Hypothalamus (tissue), 51 donors: ENCODE measurements at regions not wholly inside any gene's neighbourhood (a gene's known extent, or its start where the extent isn't known, plus 50 kb on each side); places are given as distances from the start of the nearest gene placed in this dataset.
A peak's percentile ranks its signal among the peaks of the same experiment; 100 is the strongest.

Experiments used
- DNase-seq, 51 donors: peaks; one replicate each; lab custom pipeline; 2025; lab: John Stamatoyannopoulos, UW

DNA sequence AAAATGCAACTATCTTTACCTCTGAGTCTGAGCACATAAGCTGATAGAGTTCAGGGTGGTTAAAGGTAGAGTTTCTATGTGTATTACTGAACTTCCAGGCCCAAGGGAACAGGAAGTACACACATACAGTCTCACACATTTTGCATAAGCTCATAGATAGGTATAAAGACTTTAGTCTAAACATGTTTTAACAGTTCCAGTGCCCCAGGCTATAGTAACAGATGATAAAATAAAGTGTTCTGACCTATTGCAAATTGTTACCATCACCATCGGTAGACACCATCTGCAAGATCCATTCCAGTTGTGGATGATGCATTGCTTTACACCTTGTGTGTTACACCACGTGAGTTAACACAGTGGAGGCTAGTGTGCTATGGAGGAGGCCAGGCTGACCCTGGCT is 95.8 kb downstream of the TMEM174 start:
- DNase-seq = no peak

DNA sequence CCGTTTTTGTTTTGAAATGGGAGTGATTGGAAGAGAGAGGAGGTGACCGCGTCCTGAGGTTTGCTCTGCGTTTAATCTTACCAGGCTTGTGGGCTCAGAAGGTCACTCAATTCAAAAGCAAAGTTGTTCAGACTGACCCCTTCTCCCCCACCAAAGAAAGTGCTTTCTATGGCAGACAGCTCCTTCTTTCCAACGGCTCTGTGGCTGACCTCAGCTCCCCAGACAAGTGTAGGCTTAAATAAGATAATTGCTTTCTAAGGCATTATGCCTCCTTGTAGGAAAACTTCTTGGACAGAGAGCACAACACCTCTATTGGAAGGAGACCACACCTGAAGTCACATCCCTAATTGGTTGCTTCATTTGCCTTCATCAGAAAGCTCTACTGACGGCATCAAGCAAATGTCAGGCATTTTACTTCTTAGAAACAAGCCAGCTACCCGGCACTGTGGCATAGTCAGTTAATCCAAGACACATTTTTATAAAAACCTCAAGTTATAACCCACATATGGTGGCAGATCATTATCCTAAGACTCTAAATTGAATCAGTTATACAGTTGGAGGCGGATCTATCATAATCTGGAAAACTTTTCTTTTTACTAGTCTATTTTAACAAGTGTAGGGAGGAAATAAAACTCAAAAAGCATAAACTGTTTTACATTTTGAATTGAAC is 94.9 kb downstream of the TMEM174 start:
- DNase-seq = no peak

DNA sequence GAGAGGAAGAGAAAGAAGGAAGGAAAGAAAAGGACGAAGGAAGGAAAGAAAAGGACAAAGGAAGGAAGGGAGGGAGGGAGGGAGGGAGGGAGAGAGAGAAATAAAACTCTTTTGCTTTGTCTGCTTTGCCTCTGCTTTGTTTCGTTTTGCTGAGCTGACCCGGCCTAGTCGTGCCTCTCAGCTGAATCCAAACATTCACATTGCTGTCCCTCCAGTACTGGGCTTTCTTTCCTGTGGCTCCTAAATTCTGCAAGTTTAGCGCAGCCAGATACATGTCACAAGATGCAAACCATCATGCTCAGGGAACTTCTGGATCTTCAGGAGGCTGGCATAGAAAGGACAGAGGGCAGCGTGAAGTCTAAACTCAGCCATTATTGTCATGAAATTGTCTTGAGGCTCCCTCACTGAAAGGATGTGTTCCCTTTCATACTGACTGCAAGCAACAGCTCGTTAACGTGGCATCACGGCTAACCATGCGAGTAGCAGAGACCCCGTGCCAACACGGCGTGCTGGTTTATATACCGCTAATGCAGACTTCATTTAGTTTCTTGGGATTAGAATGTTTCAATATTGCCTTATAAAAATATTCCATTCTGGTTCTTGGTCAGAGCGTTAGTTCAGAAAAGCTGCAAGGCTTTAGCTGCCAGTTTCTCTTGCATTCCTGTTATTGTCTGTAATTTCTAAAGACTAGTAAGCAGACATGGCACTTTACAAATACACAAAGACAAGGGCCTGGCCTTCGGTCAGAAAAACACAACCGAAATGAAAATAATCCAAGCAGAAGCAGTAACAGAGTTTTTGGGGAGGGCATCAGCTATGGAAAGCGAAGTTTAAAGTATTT is 94.2 kb downstream of the TMEM174 start:
- DNase-seq = no peak

DNA sequence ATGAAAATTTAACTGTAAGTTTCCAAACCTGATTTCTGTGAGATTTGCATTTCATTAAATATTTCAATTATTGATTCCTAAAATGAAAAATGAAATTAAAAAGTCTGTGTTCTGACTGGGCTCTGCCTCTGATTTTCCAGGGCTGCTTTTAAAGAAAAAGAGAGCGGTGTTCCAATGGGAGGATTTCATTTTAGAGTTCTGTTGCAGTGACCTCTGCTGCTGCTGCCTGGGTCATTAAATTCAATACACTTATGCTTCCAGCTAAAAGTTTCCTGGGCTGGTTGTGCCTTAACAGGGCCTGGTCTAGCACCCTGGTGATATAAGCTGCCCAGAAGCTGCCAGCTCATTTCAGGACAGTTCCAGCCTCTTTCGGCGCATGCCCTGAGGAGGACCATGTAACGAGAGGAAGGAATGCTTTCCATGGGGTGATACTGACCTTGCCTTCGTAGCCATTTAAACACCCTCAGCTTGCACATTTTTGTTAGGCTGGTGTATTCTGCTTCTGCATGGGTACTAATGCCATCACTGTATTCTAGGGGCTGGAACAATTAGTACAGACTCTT is 93.3 kb downstream of the TMEM174 start:
- DNase-seq = no peak

DNA sequence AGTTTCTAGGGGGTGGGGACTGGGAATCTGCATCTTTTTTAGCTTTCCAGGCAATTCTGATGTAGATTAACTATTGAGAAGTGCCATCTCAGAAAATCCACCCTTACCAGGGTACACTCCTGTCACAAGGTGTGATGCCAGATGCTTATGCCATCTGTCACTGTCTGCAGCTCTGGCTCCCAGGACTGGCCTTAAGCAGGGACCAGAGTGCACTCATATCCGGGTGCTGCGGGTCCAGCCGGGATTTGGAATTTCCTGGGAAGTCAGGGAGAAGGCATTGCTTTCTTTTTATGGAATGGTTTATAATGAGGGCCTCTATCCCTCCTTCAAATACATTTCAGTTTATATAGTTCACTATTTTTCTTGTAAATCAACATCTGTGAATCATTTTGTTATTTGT is 92.6 kb downstream of the TMEM174 start:
- no peak for DNase-seq

DNA sequence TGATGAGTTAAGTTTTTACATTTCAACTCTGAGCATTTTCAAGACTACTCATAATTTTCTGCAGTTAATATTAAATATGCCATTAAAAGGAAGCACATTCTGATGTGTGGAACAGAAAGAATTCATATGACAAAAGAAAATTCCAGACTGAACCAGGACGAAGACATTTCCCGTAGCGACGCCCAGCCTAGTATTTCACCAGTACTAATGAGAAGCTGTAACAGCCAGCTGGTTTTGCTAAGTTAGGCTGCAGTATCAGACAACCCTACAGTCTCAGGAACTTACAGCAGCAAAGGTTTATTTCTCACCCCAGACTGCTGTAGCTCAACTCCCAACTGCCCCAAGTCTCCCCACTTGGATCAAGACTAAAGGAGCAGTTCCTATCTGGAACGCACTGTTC is 91.6 kb downstream of the TMEM174 start:
- DNase-seq = no peak

DNA sequence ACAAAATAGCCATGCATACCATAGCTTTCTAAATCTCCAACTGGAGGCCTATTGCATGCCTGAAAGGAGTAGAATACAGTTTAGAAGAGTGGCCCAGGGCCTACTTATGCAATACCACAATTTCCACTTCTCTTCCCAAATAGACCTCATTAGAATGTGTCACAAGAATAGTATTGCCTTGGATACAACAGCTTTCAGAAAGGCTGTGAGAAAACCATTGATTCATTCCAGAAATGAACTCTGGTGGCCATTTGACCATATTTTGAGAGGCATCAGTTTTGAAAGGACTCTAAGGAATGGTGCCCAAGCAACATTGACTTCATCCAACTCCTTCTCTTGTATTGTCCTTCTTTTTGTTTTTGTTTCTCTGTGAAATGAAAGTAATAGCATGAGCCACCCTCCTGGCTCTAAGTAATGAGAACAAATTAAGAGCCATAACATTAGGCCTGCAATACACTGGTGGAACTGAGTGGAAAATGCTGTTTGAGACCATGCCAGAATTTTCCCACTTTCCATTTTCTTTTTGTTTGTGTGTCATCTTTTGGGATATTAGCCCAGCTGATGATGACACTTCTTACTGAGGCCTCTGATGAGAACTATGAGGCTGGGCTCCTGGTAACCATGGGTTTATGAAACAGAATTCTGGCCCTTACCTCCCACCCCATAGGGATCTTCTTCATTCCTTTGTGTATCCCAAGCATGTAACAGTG is 90.2 kb downstream of the TMEM174 start:
- DNase-seq = peak in 3 of 51 donors; percentile 13 to 48 (median 20)

DNA sequence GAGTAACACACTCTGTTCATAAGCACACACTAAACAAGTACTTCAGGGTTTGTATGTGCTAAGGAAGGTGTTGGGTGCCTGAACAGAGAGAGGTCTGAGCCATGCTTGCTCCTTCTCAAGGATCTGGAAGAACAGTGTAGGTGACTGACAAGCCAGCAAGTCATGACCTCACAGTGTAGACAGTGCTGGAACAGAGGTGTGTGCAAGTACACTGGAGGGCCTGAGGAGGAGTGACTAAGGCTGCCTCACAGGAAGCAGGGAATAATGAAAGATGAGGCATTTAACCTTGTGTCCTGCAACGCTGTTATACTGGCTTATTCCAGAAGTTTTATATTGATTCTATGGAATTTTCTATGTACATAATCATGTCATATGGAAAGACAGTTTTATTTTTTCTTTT is 83.9 kb downstream of the TMEM174 start:
- no peak for DNase-seq

DNA sequence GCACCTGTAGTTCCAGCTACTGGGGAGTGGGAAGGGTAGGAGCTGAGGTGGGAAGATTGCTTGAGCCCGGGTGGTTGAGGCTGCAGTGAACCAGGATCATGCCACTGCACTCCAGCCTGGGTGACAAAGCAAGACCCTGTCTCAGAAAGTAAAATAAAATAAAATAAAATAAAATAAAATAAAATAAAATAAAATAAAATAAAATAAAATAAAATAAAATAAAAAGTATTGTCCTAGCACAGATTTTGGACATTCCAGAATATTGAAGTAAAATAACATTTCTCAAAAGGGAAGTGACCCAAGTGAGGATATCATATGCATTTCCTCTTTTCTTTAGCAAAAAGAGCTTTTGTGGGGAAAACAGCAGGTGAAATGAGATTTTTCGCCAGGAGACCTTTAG is 83.5 kb downstream of the TMEM174 start:
- no peak for DNase-seq

DNA sequence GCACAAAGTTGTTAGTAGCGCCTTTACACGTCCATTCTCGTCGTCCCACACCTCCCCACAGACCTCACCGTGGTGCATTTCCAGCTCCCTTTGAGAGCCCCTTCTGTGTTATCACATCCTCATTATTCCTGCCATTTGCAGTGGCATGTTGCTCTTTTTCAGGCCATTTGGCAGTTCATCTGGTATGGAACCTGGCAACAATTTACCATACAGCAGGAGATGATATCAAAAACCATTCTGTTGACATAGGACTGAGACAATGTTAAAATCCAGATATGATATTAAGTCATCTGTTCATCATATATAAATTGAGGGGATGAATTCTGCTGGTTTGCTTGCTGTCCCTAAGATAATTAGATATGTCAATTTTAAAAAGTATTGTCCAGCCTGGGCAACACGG is 83.0 kb downstream of the TMEM174 start:
- DNase-seq = no peak

DNA sequence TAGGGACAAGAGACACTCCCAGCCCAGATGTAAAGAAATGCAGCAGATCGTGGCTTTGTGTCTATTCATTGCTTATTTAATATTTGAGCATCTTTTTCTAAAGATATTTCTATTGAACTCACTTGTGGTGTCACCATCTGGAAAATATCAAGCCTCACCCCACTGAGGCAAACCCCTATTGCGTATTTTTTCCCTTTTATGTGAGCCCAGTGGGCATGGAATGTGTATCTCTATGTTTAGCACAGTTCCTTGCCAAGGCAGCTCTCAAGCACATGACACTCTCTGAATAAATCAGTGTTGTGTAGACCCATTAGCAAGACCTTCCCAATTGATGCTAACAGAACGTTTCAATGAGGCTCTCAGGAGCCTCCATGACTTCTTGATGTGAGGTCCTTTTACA is 81.6 kb downstream of the TMEM174 start:
- no peak for DNase-seq

DNA sequence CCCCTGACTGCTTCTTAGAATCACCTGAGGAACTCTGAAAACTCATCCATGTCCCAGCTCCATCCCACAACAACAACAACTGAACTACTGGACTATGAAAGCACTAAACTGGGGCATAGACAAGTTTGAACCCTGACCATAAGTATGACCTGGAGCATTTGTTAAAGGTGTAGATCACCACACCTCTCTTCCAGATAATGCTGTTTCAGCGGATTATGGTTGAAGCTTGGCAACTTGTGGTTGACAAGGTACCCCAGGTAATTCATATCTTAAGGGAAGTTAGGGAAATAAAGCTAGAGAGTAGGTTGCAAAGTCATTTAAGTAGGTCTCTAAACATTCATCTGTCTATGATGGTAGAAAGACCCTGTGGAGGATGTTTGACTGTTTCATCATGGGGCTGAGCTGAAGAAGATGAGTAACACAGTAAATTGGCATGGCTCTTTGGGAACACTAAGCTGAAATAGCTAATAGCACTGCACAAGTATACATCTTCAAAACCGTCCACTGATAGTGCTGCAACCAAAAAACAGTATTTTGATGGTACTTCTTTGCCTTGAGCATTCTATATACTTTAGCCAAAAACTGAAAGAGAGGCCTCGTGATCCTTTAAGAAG is 80.2 kb downstream of the TMEM174 start:
- DNase-seq = no peak

DNA sequence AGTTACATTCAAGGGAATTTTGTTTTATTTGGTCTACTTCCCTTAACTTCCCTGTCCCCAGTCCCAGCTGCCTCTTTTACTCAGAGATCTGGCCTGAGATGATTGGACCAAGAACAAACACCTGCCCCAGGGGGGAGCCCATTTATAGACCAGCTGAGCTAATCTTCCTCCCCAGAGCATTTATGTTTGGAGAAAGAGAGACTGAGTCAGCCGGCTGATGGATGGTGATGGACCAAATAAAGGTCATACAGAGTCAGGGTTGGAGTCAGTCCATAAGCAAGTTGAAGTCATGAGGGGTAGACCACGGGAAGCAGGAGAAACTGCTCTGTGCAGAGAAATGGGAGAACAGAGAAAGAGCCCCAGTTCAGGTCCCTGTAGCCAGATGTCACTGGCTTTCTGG is 77.7 kb downstream of the TMEM174 start:
- DNase-seq = no peak

DNA sequence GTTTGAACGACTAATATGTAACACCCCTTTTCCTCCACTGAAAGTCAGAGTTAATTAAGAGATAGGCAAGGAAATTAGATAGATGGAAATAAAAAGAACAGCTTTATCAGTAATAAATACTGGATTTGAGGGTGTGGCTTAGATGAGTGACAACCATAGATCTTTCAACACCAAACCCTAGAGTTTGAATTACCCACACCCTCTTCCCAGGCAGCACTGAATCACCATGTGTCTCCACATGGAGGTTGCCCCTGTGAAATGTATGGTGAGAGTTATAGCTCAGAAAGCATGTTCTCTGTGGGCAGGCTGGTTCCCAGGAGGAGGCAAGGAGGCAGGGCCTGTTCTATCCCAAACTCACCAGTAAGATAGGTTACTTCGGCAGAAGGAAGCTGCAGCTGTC is 69.7 kb downstream of the TMEM174 start:
- no peak for DNase-seq

DNA sequence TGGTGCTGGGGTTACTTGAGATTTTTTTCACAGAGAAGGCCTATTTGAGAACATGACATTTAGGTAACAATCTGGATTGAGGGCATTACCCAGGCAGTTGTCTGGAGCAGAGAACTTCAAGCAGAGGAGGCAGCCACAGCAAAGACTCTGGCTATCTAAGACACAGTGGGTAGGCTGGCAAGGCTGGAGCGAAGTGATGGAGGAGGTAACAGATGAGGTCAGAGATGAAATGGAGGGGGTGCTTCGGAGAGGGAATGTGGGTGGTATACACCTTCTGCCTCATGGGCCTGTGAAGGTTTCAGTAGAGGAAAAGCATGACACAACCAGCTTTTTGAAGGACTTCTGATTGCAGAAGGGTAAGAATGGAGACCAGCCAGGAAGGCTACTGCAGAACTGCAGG is 65.9 kb downstream of the TMEM174 start:
- no peak for DNase-seq

DNA sequence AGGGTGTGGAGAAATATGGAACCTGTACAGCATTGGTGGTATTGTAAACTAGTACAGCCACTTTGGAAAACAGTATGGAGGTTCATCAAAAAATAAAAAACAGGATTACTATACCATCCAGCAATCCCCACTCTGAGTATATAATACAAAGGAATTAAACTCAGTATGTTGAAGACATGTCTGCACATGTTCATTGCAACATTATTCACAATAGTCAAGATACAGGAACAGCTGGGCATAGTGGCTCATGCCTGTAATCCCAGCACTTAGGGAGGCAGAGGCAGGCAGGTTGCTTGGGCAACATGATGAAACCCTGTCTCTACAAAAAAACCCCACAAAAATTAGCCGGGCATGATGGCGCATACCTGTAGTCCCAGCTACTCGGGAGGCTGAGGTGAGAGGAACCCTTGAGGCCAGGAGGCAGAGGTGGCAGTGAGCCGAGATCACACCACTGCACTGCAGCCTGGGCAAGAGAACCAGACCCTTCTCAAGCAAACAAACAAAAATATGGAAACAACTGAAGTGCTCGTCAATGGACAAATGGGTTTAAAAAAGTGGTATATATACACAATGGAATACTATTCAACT is 63.6 kb downstream of the TMEM174 start:
- no peak for DNase-seq

DNA sequence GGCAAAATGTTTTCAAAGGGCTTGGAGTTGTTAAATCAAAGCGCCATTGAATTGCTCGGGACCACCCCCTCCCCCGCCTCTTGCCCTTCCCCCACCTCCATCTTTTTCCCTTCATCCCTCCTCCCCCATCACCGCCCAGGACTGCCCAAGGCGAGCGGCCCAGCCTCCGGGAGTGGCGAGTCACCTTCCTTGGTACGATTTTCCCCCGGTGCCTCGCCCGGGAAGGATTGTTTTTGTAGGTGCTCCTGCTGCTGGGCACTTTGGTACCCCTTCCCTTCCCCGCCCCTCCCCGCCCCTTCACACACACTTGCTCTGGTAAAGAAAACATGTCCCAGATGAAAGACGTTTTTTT is 61.2 kb downstream of the TMEM174 start:
- DNase-seq = peak in 2 of 51 donors; percentile 12 to 41

DNA sequence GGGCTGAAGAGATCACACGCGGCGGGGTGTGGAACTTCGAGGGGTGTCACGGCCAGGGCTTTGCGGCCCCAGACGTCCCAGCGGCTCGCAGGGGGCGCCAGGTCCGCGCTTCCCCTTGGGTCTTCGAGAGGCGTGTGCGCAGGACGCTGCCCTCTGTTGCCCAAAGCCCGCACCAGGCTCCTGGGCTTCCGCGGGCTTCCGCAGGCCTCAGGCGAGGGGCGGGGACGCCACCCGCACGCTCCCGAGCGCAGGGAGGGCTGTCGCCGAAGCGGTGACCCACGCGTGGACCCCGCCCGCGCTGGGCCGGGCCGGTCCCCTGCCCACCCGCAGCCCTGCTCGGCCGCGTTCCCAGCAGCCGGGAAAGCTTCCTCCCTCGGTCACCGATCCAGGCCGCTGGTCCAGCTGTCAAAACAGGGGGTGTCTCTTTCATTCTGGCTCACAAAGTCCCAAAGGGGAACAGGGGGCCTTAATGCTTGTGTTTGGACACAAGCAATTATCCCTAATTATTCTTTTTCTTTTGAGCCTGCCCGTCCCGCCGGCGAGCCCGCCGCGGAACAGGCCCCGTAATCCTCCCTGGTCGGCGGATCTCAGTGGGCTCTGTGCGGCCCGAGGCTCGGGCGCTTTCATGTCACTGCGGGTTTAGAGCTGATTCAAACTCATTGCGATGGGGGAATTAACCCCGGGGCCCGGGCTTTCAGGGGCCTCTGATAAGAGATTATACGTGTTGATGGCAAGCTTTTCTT is 60.6 kb downstream of the TMEM174 start:
- DNase-seq = peak in 11 of 51 donors; percentile 5 to 41 (median 18)

DNA sequence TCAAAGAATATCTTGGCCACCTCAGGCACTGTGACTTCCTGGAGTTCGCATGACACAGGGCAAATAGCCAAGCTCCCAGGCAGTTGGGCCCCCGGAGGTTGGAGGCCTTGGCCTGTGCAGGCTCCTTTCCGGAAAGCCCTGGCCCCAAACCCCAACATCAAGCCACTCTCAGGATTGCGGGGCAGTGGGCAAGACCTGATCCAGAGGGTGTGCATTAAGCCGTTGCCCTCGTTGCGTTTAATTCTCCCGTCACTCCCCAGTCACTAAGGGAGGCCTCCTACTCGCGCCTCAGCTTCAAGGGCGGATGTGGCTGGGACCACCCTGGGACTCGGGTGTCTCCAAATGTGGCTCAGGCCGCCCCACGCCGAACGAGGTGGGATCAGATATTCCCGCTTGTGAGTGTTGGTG is 60.1 kb downstream of the TMEM174 start:
- no peak for DNase-seq
